Erythroblast (primary cell): ENCODE measurements at regions not wholly inside any gene's neighbourhood (a gene's known extent, or its start where the extent isn't known, plus 50 kb on each side); places are given as distances from the start of the nearest gene placed in this dataset.

Experiments
- GATA1 ChIP-seq: IDR thresholded peaks from 2 replicates; pipeline ENCODE4 v1.6.1; 2011; ENCODE audit warnings: low read depth, mild to moderate bottlenecking, control low read depth, low read length, moderate library complexity
- POLR2A ChIP-seq: IDR thresholded peaks from 2 replicates; pipeline ENCODE4 v1.6.1; 2011; ENCODE audit warnings: mild to moderate bottlenecking, low read length

GRCh38 chr4:107351196-107351595, 315.1 kb upstream of the DKK2 start:
- no peak for TF ChIP-seq POLR2A
- no peak for TF ChIP-seq GATA1
